NCI-H748 (cell line): ENCODE measurements at regions not wholly inside any gene's neighbourhood (a gene's known extent, or its start where the extent isn't known, plus 50 kb on each side); places are given as distances from the start of the nearest gene placed in this dataset.
A peak's percentile ranks its signal among the peaks of the same experiment; 100 is the strongest.
"Not testable (repeated sequence)": the region's sequence is repeated elsewhere in the genome, so short reads cannot be mapped to it uniquely, and the experiment has no call there.

Experiments used
- DNase-seq: peaks from one replicate; lab custom pipeline; 2025; ENCODE audit not compliant: unreplicated experiment; lab: John Stamatoyannopoulos, UW

- DNase-seq, result no peak
Measured at GRCh38 chr16:26497896-26498295, 568.8 kb upstream of the C16orf82 start.

GRCh38 chr16:26500326-26500725 is 566.4 kb upstream of the C16orf82 start:
- no peak for DNase-seq

- no peak for DNase-seq
Measured at GRCh38 chr16:26505496-26505895, 561.2 kb upstream of the C16orf82 start.

GRCh38 chr16:26508946-26509345 is 557.8 kb upstream of the C16orf82 start:
- DNase-seq, result not testable (repeated sequence)

GRCh38 chr16:26510924-26511323 is 555.8 kb upstream of the C16orf82 start:
- DNase-seq, result no peak

DNA sequence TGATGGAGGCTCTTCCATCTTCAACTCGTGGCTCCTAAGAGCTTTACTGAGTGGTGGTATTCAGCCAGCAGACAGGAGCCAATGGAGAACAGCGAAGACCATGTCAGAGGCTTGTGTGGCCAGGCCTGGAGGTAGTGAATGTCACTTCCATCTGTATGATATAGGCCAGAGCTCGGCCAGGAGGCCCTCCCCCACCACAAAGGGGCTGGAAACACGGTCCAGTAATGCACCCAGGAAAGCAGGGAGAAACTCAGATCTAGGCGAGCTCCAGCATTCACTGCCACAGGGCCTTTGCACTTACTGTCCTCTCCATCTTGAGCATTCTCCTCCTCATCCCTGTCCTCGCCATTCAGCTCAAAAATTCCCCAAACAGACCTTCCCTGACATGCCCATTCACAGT is 555.3 kb upstream of the C16orf82 start:
- DNase-seq, result no peak

GRCh38 chr16:26521626-26522025 is 545.1 kb upstream of the C16orf82 start:
- DNase-seq, result no peak

GRCh38 chr16:26524281-26524680 is 542.4 kb upstream of the C16orf82 start:
- no peak for DNase-seq

- DNase-seq, result no peak
Measured at GRCh38 chr16:26524846-26525245, 541.9 kb upstream of the C16orf82 start.

- no peak for DNase-seq
Measured at GRCh38 chr16:26525856-26526255, 540.9 kb upstream of the C16orf82 start.

GRCh38 chr16:26526633-26527032 is 540.1 kb upstream of the C16orf82 start:
- DNase-seq, result no peak

GRCh38 chr16:26530584-26531289 is 536.0 kb upstream of the C16orf82 start:
- DNase-seq, result no peak

- DNase-seq, result no peak
Measured at GRCh38 chr16:26531290-26531730, 535.4 kb upstream of the C16orf82 start.

DNA sequence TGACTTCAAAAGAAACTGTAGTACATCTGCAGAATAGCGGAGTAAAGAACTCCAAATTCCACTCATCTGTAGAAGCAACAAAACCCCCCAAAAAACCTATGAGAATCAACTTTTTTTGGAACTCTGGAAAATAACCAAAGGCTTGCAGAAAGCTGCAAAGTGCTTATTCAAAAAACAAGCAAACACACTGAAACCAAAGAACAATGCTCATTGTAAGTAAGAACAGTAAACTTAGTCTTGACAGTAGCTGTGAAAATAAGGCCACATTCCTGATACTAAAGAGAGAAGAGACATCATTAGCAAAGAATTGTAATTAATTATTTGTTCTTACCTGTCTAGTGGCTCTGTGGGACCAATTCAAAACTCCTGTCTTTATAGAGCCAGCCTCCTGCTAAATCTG is 534.3 kb upstream of the C16orf82 start:
- DNase-seq, result no peak

DNA sequence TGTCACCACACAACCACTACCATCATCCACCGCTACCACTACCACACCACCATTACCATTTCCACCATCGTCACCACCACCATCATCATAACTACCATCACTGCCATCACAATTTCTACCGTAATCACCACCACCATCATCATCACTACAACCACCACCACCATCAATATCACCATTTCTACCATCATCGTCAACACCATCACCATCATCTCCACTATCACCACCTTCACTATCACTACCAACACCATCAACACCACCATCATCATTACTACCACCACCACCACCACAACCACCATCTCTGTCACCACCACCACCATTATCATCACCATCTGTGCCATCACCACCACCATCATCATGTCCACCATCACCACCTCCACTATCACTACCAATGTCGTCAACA is 524.5 kb upstream of the C16orf82 start:
- DNase-seq, result no peak

- DNase-seq, result no peak
Measured at GRCh38 chr16:26546573-26546972, 520.2 kb upstream of the C16orf82 start.

GRCh38 chr16:26547681-26548080 is 519.0 kb upstream of the C16orf82 start:
- no peak for DNase-seq

GRCh38 chr16:26550111-26550610 is 516.6 kb upstream of the C16orf82 start:
- DNase-seq, result peak; percentile 42

GRCh38 chr16:26554030-26554429 is 512.7 kb upstream of the C16orf82 start:
- DNase-seq, result no peak

GRCh38 chr16:26561303-26561702 is 505.4 kb upstream of the C16orf82 start:
- DNase-seq, result peak; percentile 31

DNA sequence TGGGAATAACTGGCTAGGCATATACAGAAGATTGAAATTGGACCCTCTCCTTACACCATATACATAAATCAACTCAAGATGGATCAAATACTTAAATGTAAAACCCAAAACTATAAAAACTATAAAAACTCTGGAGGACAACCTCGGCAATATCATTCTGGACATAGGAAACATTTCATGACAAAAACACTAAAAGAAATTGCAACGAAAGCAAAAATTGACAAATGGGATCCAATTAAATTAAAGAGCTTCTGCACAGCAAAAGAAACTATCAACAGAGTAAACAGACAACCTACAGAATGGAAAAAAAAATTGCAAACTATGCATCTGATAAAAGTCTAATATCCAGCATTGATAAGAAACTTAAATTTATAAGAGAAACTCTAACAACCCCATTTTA is 503.7 kb upstream of the C16orf82 start:
- no peak for DNase-seq

GRCh38 chr16:26567356-26567755 is 499.4 kb upstream of the C16orf82 start:
- DNase-seq, result peak; percentile 2

DNA sequence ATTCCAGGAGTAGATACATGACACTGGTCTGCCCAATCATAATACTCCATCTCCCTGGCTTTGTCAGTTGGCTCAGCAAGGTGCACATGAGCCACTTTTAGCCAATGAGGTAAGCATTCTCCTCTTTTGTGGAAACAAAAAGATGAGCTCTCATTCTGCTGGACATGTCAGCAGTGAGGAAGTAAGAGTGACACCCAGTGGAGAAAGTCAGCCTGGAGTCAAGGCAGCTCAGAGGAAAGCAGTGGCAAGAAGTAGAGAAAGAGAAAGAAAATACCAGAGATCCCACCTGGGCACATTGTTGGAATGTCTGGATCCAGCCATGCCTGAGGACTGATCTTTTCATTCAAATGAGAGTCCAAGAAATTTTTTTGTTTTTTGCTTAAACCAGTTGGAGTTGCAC is 496.9 kb upstream of the C16orf82 start:
- DNase-seq, result peak; percentile 72
